ENCODE measurements at regions not wholly inside any gene's neighbourhood (a gene's known extent, or its start where the extent isn't known, plus 50 kb on each side); places are given as distances from the start of the nearest gene placed in this dataset.
A peak's percentile ranks its signal among the peaks of the same experiment; 100 is the strongest.

DNA sequence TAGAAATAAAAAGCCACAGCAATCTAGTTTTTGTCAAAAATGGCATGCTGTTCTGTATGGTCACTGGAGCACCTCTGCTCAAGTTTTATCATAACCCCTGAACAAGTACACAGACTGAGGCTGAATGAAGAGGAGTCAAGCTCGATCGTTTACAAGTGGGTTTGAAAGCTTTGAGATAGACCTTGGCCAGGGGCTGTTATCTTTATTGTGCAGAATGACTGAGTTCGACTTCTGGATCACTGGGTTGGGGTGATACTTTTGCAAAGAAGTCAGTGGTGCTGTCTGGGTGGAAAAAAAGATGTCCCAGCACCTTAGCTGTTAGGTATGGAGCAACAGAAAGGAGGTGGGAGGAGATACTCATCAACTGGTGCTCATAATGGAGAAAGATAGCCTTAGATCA lies 446.0 kb downstream of the HACE1 start:
- no peak for DNase-seq

DNA sequence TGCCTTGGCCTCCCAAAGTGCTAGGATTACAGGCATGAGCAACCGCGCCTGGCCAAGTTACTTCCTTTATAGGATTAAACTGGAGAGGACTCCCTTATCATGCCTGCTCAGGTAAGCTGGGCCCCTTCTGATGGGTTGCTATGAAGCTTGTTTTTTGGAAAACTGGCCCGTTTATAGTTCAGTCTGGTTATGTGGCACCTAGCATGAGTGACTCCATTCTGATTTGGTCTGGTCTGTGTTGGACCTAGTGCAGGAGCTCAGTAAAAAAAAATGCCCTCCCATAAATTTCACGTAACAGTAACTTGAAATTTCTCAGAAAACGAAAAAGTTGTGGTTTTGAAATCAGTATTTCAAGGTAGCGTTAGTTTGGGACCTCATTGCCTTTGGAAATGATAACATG lies 448.4 kb downstream of the HACE1 start:
- DNase-seq: no peak

DNA sequence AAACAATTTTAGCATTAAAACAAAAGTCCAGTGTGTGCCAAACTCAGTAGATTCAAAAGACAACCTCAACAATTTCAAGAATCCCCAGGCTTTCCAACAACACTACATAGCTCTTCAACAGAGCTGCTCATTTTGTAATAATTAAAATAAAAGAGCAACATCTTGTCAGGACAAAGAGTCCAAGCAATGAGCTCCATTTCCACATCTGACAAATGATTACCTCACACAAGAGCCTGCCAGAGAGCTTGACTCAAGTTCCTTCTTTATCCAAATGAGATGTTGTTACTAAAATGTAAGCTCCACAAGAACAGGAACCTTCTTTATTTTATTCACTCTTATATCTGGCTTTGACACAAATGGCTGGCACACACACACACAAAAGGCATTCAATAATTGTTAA lies 449.8 kb downstream of the HACE1 start:
- DNase-seq: no peak

DNA sequence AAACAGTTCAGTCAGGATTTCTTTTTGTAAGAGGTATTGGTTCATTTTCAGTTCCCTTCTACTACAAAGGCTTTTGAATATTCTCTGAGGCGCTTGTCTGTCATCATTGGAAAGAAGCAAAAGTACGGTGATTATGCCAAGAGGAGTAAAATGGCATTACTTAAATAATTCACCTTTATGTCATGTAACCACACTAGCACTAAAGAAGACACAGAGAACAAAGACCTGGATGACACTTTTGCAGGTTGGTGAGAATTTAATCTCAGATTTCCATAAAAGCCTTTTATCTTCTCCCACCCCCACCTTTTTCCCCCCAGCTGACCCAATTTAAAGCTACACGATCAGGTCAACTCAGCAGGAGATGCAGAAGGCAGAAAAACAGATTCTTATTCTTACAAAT lies 451.8 kb downstream of the HACE1 start:
- no peak for DNase-seq

DNA sequence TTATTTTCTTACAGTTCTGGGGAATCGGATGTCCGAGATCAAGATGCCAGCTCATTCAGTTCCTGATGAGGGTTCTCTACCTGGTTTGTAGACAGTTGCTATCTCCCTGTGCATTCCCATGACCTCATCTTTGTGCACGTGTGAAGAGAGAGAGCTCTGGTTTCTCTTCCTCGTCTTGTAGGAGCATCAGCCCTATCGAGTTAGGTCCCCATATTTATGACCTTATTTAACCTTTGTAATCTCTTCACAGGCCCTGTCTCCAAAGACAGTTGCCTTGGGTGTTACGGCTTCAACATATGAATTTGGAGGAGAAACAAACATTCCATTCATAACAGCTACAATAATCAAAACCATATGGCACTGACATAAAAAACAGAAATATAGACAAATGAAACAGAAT lies 455.3 kb downstream of the HACE1 start:
- no peak for DNase-seq

DNA sequence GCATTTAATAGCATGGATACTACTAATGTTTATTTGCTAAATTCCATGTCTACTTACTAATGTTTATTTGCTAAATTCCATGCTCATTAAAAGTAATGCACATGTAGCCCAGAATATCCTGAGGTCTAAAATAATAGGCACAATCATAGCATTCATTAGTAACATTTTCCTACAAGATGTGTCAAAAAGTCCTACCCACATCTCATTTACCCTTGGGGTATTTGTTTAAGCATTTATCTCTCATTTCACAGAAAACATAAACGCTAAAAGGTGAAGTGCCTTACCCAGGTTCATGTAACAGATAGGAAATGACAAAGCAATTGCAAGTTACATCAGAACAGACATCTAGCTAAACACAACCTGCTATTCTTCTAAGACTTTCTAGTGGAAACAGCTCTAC lies 457.1 kb downstream of the HACE1 start:
- no peak for DNase-seq

DNA sequence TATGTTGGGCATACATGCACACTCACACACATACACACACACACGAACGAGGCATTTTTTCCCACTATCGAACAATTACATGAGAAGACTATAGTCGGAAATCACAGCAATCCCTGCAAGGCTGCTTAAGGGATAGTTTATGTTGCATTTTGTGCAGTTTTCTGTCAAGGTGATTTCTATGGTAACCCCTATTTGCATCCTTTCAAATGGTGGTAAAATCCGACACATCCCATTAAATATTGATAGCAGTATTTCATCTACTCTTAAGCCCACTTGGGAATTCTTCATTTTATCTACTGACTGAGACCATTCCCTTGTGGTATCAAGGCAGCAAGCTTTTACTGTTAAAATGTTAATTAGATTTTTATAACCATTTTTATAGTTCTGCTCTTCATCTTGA lies 457.8 kb downstream of the HACE1 start:
- no peak for DNase-seq

DNA sequence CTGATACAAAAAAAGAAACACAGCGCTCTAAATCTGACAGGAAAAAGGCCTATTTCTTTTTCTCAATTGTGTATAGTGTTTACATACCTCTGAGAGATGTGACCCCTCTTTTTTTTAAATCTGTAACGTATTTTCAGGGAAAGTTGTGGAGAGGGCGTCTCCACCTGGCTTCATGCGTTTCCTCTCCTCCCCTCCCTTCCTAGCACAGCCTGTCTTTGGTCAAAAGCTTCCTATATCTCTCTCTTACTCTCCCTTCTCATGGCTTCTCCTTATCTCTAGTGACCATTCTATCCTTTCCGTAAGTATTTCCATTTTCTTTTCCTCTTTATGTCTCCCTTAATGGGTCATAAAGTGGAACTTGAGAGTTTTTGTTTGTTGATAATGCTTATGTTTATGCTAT lies 458.9 kb downstream of the HACE1 start:
- DNase-seq: no peak

DNA sequence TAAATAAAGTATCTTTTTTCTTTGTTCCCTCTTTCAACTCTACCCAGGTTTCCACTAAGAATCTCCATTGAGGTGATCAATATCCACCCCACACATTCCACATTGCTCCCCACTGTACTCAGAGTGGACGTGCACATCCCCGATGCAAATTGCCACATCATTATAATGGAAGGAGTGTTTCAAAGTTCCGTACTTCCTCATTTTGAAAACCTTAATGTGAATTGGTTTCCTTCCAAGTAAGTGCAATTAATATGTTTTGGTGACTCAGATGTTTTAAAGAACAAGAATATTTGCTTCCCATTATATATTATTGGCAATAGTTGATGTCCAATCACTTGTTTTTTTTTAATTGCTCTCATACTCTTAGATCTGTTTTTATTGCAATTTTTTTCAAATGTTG lies 463.6 kb downstream of the HACE1 start:
- DNase-seq: no peak

DNA sequence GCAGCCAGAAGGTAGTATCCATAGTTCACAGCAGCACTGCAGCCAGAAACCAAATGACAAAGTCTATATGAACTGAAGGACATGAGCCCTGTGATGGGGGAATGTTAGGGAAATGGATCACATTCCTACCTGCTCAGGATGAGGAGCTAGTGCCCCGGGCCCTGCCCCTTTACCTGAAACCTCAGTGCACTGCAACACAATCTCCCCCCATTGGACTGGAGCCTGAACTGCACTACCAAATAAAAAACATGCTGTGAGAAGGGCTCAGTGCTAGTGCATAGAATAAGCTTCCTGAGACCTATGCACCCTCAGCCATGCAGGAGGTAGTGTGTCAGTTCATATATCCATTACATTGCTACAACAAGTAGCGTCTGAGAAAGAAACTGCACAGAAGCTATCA lies 477.8 kb downstream of the HACE1 start:
- DNase-seq: no peak

DNA sequence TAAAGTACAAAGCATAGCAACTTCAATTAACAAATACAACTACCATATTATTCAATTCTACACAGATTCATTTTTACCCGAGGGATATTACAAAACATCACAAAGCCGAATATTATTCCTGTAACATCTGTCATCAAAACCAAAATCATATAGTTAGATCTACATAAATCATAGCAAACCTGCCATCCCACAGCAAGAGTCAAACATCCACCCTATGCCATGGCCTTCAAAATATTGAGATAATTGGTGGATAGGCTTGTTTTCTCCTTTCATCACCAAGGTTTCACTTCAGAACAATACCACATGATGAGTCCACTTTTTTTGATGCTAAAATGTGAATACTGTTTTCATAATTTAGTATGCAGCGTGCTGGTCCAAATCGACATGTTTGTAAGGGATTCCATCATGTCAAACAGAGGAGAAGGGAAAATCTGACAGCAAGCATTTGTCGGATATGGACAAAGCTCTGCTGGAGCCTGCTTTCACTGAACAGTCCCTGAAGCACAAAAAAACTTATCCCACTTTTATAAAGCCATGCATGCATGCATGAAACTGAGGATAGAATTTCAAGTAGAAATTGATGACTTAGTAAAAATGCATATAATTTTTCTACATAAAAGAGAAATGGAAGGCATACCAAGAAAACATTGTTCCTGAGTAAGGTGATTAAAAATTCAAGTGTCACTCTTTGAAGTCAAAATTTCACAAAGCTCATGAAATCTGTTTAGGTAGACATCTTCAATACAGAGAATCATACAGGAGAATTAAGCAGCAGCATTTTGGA lies 494.1 kb downstream of the HACE1 start:
- DNase-seq: no peak

DNA sequence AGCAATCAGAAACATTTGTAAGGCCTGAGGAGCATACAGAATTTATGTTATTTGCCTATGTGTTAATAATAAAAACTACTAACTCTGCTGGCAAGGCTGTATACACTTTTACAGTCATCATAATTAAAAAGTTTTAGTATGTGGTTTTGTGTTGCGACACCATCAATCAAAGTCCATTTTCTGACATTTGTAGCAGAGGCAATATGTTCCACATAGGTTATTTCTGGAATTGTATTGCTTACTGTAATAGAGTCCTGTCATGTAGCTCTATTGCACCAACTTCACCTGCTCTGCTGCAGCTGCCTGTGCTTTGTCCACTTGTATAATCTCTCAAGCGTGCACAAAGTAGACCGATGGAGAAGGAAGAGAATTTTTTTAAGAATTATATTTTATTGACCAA lies 501.8 kb downstream of the HACE1 start:
- no peak for DNase-seq

DNA sequence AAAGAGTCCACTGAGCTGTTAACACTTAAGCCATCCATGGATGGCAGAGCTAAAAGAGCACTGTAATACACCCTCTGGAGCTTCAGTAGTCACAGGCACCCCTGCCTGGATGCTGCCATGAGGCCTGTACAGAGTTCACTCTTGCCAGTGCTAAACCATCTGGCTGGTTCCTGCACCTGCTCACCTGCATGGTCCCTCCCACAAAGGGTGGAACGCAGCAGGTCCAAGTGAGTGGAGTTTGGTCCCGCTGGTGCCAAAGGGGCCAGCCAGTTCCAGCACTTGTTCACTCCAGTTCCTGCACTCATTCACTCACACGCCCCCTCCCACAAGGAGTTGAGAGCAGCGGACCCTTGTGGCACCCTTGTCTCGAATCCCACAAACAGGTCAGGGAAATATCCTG lies 503.5 kb downstream of the HACE1 start:
- DNase-seq: no peak

DNA sequence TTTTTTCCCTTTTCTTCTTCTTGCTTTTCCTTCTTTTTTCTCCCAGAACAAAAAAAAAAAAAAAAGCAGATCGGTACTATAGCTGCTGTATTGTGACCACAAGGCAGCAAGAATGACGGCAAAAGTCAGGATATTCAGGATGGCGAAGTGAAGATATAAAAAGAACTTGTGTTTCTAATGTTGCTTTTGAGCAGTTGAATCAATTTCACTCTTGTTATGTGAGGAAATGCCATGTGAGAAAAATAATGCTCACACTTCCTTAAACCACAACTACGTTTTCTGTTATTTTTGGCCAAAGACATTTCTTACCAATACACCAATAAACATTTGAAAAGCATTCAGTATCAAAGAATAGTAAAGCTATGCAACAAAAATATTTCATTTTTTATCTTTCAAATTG lies 510.5 kb downstream of the HACE1 start:
- no peak for DNase-seq

DNA sequence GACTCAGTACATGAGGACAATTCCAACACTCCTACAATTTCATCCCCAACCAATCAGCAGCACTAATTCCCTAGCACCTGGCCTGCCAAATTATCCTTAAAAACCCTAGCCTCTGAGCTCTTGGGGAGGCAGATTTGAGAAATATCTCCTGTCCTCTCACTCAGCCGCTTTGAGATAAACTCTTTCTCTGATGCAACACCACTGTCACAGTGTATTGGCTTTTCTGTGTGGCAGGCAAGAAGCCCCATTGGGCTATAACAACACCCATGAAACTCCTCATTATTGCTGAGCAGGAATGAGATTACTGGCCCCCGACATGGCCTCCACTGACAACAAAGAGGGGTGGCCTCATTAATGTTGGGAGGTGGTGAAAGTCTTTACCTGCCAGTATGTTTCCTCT lies 515.5 kb downstream of the HACE1 start:
- DNase-seq: no peak

DNA sequence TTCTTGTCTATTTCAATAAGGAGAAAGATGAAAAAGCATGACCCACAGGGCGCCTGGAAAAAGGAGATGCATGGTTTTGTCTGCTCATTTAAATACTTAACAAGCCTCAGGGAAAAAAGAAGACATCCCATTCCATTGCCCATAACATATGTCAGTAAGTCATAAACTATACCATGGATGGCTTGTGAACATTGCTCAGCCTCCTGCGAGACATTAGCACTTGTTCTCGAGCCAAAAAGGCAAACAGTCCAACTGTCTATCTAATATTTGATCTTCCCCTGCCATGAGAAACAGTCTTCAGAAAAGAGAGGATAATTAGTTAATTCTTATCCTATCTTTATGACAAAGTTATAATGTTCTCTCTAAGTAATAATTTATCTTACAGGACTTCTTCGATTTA lies 527.4 kb downstream of the HACE1 start:
- DNase-seq: no peak

DNA sequence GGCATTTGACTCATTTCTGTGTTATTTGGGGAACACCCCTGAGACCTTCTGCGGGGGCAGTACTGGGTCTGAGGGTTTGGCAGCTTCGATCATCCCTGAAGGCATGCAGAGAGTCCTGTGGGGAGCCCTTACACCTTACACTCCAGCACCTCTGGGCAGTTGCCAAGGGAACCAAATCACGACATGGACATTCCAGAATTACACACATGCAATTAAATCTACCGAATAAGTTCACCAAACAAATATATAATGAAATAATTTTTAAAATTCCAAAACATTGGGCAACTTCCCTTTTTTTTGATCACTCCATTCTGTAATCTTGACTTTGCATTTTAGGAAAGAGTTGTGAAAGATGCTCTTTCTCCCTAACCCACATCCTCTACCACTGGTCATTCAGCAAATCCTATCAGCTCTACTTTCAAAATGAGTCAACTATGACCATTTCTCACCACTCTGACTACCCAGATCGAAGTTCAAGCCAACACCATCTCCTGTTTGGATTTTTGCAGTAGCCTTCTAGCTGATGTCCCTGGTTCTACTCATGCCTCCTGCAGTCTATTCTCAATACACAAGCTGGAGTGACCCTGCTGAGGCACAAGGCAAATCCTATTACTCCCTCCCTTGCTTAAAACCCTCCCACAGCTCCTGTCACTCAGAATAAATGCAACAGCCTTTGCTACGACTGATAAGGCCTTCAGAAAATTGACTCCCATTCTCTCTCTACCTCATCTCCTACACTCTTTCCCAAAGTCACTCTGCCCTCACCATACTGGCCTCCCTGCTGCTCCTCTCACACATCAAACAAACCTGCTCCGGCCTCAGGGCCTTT lies 533.3 kb downstream of the HACE1 start:
- peak; percentile 72 for DNase-seq

DNA sequence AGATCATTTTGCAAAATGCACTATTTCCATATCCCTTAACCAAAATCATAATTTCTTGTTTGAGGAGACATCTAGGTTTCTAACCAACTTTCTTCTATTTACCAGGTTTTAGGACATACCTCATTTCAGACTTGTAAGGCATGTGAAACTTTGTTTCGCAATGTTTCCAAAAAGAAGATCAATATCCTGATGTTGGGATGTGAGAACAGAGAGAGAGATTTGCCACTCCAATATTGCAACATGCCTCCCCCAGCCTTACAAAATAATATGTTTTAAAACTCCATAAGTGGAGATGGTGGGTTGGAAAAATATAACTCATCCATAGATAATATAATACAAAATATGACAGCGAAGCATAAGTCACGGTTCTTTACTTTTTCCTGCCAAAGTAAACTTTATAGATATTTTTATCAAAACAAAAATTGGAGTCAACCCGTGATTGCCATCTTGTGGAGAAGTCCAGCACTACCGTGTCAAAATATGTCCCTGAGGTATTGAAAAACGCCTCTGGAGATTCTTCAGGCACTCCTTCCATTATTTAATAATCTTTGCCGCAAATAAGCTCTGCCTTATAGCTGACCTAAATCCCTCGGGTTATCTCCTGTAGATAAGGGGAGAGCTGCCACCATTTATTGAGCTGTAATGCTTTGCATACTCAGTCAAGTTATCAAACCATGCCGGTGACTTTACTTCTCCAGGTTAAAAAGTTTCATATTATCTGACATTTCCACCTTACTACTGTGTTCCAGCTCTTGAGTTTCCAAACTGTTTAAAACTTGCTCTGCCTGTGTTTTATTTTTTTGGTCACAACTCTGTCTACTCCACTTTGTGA lies 534.2 kb downstream of the HACE1 start:
- peak; percentile 27 for DNase-seq

DNA sequence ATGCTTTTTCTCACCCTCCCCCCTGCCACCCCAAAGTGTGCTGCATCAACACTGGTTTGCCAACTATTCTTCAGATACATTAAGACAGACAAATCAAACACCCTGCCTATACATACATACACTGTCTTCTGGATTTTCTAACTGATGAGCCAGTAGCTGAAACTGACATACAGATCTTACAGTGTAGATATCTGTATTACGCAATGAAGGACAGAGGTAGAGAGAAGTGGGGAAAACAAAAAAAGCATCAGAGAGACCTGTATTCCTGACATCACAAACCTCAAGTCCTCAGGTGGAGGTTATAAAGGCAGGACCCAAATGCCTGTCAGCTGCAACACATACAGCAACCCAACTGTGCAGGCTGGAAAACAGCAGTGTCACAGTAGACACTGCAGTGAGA lies 535.4 kb downstream of the HACE1 start:
- DNase-seq: no peak

DNA sequence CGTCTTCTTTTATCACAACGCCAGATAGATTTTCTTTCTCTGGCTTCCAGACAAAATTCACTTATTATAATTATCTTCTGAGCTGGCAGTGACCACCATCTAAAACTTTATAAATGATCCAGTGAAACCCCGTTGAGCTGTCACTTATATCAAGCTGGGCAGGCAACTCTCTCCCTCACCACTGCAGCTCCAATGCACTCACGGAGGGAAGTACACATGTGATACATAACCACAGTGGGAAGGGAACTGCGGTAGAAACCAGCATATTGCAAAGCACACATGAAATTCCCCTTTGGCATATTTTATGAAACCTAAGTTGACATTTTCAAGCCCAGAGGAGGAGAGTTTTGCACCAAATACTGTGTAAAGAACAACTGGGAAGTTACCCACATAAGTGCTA lies 536.9 kb downstream of the HACE1 start:
- peak; percentile 44 for DNase-seq

DNA sequence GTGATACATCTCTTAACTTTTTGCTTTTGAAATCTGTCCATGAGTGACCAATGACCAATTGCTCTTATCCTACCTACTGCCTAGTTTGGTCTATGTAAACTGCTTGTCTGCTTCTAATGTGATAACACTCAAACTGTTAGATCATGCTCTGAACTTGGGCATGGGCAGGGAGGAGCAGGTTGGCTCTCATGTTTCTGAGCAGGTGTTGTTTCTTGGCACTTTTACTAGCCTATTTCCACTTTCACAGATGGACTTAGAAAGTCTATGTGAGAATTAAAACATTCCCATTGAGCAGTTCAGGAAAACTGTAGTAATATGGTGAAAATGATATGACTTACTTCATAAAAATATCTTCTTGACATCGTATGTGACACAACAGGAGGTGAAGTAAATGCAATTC lies 538.4 kb downstream of the HACE1 start:
- DNase-seq: no peak

DNA sequence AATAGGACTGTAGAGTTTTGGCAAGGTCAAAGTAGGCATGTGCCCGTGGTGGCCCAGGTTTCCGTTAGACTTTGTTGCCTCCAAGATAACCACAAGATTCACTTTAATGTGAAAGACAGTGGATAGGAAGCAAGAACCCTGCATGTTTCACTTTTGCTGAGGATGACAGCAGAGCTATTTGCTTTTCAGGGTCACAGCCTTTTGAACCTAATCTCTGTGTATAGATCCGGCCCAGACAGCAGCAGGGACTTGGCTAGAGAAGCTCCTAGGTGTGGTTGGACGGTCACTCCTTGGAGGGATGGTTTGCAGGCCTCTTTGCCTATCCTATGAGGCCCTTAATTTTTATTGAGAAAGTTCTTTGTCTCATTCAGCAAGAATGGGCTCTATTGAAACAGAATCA lies 538.8 kb downstream of the HACE1 start:
- DNase-seq: no peak

DNA sequence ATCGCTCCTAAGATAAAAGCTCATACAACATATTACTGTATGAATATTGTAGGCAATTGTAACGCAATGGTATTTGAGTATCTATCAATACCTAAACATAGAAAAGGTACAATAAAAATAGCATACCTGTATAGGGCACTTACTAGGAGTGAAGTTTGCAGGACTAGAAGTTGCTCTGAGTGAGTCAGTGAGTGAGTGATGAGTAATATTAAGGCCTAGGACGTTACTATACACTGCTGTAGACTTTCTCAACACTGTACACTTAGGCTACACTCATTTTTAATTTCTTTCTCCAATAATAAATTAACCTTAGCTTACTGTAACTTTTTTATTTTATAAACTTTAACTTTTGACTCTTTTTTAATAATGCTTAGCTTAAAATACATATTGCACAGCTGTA lies 546.9 kb downstream of the HACE1 start:
- no peak for DNase-seq

DNA sequence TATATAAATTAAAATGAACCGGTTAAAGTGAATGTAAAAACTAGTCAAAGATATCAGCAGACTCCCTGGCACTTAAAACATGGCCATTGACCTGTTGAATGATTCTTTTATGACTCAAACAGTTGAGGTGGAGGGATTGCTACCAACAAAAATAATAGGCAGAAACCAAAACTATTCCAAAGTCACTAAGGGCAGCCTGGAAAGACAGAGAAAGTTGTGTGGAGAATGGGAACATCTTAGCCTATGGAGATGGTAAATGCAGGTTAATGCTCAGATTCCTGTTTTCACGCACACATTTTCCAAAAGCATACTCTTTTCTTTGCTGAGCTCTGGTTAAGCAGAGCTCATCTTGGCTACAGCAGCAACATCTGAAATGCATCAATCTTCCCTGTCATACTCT lies 553.5 kb downstream of the HACE1 start:
- DNase-seq: no peak
